GM21529 (cell line): ENCODE measurements at regions not wholly inside any gene's neighbourhood (a gene's known extent, or its start where the extent isn't known, plus 50 kb on each side); places are given as distances from the start of the nearest gene placed in this dataset.

ENCODE experiments used
- ATAC-seq: cut with Tn5 transposase; IDR thresholded peaks from one replicate; pipeline ENCODE4 v1.9.1; 2021; ENCODE audit not compliant: unreplicated experiment

- ATAC-seq: no peak
Measured at GRCh38 chr7:34269084-34269483, 363.7 kb downstream of the BMPER start.

DNA sequence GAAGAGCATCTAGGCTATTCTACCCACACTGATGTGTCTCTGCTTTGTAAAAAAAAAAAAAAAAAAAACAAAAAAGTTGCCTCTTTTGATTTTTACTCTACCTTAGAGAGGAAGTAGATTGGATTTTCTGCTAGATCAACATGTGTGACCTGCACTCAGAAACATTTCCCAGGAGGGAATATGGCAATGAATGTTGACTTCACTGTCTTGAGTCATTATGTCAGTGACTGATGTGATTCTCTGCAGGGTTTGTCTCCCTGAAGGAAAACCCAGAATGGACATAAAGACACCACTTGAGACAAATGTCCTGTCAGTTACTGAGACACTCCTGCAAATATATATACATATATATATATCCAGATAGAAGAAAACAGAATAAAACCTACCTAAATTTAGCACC is 370.3 kb downstream of the BMPER start:
- ATAC-seq: no peak

- peak; percentile 84 for ATAC-seq
Measured at GRCh38 chr7:34277016-34277802, 371.9 kb downstream of the BMPER start.

- no peak for ATAC-seq
Measured at GRCh38 chr7:34277803-34278199, 372.5 kb downstream of the BMPER start.

- ATAC-seq: no peak
Measured at GRCh38 chr7:34281260-34281659, 375.9 kb downstream of the BMPER start.

DNA sequence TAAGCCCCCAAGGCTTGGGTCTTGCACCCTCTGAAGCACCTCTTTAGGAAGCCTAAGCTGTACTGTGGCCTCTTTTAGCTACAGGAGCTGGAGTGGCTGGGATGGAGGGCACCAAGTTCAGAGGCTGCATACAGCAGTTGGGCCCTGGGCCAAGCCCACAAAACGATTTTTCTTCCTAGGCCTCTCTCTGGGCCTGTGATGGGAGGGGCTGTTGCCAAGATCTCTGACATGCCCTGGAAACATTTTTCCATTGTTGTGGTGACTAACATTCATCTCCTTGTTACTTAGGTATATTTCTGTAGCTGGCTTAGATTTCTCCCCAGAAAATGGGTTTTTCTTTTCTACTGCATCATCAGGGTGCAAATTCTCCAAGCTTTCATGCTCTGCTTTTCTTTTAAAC is 375.7 kb upstream of the NPSR1 start:
- no peak for ATAC-seq

DNA sequence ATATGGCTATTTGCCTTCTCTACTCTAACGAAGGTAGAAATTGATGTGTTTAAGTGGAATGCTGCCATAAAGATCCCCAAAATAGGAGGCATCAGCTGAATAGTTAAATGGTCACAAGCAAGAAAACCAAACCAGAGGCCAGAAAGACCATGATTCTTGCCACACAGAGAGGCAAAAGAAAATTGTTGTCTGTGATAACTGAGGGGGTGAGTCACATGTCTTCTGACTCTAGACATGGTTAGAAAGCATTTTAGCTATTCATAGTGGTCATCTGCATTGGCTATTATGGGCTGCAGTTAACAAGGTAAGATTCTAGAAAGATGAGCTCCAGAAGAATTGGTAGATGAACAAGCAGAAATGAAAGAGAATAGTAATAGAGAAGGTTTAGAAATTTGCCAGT is 361.4 kb upstream of the NPSR1 start:
- no peak for ATAC-seq

DNA sequence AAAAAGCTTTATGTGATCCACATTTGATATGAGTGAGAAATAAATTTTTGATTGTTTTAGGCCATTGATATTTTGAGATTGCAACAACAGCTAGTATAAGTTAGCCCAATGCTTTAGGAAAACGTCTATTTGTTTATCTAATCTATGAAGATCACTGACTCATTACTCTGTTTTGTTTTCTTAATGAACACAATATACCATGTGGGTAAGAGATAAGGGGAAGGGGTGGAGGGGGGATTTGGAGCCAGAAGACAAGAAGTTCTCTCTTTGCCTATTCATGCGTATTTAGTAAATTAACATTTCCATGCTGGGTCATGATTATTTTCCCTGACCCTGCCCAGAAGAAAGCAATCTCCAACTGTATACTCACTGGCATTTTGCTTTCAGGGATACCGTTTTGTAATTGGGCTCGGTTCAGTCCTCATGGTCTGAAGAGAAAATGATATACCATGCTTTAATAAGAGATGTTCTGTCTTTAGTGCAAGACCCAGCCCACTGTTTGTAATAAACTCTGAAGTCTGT is 359.5 kb upstream of the NPSR1 start:
- no peak for ATAC-seq

- ATAC-seq: no peak
Measured at GRCh38 chr7:34299066-34299465, 359.0 kb upstream of the NPSR1 start.

- ATAC-seq: no peak
Measured at GRCh38 chr7:34307540-34307939, 350.5 kb upstream of the NPSR1 start.

- no peak for ATAC-seq
Measured at GRCh38 chr7:34308595-34308994, 349.4 kb upstream of the NPSR1 start.

DNA sequence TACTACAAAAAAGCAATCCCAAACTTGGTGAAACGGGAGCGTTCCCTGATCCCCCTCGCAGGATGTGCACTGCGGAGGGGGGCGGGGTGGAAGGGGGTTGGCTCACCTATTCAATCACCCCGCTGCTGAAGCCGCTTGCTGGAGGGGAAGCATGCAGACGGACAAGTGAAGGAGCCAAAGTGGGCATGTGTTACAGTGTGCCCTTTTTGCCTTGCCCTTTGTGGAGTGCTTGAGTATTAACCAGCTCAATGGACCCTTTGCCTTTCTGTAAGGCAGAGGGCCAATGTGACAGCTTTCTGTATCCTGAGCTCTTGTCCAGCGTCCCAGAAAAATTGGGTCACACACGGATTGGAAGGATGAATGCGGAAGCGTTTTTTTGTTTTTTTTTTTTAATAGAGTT is 348.9 kb upstream of the NPSR1 start:
- ATAC-seq: no peak

DNA sequence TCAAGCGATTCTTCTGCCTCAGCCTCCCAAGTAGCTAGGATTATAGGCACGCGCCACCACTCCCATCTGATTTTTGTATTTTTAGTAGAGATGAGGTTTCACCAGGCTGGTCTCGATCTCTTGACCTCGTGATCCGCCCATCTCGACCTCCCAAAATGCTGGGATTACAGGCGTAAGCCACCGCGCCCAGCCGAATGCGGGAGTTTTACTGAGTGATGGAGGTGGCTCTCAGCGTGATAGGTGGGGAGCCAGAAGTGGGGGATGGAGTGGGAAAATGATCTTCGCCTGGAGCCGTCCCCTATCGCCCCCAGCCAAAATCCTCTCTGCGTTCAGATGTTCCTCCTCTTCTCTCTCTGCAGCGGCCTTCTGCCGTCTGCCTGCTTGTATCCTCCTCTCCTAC is 348.4 kb upstream of the NPSR1 start:
- ATAC-seq: no peak

GRCh38 chr7:34311591-34311990 is 346.4 kb upstream of the NPSR1 start:
- no peak for ATAC-seq

GRCh38 chr7:34312624-34313023 is 345.4 kb upstream of the NPSR1 start:
- ATAC-seq: no peak

DNA sequence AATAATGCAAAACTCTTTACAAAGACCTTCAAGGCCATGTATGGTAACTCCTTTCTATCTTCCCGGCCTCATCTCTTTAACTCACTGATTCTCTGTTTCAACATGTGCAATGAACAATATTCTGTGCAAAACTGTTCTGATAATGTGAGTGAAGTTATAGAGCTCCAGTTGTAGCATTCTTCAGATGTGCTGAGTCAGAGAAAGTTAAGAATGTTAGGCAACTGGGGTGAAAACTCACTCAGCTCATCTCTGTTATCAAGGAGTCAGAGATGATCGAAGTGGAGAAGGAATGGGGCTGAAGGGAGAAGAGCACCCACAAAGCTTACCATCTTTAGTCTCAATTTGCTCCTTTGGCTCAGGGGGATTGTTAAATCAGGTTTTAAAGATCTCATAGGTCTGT is 344.7 kb upstream of the NPSR1 start:
- ATAC-seq: no peak

DNA sequence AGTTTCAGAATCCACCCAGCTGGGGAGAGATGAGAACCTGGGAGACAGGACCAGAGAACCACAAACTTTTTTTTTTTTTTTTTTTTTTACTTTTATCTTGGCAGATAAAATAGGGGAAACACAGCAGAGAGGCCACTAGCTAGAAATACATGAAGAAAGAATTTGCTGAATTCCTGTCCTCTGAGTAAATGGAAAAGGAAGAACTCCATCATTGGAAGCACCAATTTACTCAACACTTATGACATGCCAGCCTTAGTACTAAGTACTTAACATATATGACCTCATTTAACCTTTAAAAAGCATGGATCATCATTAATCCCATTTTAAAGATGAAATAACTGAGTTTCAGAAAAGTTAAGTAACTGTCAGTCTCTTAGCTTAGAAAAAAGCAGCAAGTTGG is 343.0 kb upstream of the NPSR1 start:
- no peak for ATAC-seq

DNA sequence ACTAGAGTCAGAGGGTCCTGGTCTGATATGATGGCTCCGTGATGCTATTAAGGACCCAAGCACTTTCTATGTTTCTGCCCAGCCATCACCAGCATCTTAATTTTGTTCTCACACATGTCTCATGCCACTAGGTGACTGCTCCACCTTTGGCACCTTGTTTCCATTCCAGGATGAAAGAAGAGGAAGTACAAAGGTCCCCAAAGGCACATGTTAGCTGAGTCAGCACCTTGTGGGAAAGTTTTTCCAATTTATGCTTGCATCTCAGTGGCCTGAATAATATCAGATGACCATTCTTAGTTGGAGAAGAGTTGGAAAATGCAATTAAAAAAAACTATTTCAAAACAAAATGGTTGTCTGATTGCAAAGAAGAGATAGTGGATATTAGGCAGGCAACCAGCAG is 341.0 kb upstream of the NPSR1 start:
- ATAC-seq: no peak

DNA sequence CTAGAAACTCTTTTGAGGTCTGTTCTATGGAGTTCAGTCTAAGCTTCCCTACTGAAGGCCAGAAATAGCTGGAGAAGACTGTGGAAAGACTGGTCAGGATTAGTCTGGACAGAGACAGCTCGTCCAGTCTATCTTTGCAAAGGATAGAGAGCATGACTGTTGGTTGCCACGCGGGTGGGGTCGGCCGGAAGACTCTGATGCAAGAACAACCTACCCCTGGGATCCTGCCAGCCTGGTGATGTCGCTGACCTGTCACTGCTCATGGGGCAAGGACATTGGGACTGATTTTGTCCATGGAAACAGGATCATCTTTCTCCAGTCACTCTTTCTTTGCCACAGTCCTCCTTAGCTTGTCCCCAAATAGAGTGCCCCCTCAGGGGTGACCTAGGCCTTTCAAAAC is 337.6 kb upstream of the NPSR1 start:
- ATAC-seq: no peak

GRCh38 chr7:34320926-34321661 is 336.9 kb upstream of the NPSR1 start:
- ATAC-seq: peak; percentile 95

DNA sequence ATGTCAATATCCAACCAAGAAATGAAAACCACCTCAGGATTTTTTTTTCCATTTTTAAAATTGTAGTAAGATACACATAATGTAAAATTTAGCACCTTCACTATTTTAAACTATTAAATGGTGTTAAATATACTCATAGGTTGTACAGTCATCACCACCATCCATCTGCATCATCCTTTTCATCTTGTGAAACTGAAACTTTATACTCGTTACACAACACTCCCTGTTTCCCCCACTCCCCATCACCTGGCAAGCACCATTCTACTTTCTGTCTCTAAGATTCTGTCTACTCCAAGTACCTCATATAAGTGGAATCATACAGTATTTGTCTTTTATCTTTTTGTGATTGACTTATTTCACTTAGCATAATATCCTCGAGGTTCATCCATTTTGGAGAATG is 335.2 kb upstream of the NPSR1 start:
- ATAC-seq: no peak

DNA sequence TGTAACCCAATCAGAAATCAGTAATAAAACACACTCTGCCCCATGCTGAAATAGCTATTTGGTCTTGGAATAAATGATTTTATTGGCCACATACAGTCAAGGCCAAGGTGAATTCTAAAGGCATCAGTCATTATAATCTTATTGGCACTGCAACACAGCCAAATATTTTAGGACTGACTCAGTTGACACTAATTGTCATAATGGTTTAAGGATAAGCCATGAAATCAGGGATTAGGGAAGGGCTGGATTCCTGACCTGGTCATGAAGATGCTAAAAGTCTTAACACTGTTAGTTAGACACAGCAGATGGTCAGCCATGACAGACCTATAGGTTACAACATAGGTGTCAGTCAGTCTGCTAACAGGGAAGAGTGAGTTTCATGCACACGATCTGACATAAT is 330.3 kb upstream of the NPSR1 start:
- ATAC-seq: no peak
